ENCODE measurements at regions not wholly inside any gene's neighbourhood (a gene's known extent, or its start where the extent isn't known, plus 50 kb on each side); places are given as distances from the start of the nearest gene placed in this dataset.

DNA sequence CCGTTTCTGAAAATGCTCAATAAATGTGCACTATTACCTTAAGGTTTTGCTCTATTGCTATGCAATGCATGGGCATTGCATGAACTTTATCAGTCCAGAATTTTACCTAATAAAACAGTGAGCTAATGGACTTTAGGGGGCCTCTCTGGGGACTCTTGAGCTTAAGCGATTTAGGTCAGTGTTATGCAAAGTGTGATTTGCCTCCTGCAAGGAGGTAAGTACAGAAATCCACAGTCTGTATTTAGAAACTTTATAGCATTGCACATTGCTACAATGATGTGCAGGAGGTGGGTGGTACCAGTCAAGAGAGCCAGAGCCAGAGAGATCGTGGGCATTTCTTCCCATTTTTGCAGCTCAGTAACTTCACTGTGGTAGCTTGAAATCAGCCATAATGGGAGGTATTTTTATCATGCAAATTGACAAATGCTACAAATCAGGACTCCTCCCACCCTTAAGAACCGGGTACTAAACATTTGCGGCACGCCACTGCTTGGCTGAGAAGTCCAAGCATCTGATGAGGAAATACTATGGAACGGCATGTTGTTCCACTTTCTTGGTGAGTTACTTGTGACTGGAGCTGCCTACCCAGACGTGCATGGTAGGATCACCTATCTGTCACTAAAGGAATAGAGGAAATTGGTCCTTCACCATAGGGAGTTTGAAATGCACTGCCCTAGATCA, 174.6 kb upstream of the PGRMC2 start:
- Mint-ChIP-seq H3K36me3 (no peaks in the 10 kb centered on the region), H3K4me3 (no peak overlapping the region), H3K9me3 (peaks cover 0 to 4% (median 0%) of the 10 kb centered on the region in 7 donors), H3K27ac (no peak overlapping the region), H3K4me1 (no peaks in the 10 kb centered on the region), H3K27me3 (no peaks in the 10 kb centered on the region)
- Histone ChIP-seq H3K27me3 (ENCODE audit: control insufficient read depth, insufficient read depth, low read length) (no peaks in the 10 kb centered on the region), H3K4me3 (ENCODE audit: low read depth, low read length) (no peak overlapping the region), H3K9me3 (ENCODE audit: control insufficient read depth in 2 of 2, low read length in 2 of 2) (no peaks in the 10 kb centered on the region), H3K36me3 (ENCODE audit: control insufficient read depth, insufficient read depth, low read length) (no peaks in the 10 kb centered on the region), H3K27ac (ENCODE audit: insufficient read depth, low read length, poor library complexity, severe bottlenecking) (no peak overlapping the region), H3K4me1 (ENCODE audit: control insufficient read depth, insufficient read depth, low read length, poor library complexity, severe bottlenecking) (no peaks in the 10 kb centered on the region)
- ATAC-seq (ENCODE audit: low read depth in 2 of 2) (no peak), DNase-seq (no peak)

DNA sequence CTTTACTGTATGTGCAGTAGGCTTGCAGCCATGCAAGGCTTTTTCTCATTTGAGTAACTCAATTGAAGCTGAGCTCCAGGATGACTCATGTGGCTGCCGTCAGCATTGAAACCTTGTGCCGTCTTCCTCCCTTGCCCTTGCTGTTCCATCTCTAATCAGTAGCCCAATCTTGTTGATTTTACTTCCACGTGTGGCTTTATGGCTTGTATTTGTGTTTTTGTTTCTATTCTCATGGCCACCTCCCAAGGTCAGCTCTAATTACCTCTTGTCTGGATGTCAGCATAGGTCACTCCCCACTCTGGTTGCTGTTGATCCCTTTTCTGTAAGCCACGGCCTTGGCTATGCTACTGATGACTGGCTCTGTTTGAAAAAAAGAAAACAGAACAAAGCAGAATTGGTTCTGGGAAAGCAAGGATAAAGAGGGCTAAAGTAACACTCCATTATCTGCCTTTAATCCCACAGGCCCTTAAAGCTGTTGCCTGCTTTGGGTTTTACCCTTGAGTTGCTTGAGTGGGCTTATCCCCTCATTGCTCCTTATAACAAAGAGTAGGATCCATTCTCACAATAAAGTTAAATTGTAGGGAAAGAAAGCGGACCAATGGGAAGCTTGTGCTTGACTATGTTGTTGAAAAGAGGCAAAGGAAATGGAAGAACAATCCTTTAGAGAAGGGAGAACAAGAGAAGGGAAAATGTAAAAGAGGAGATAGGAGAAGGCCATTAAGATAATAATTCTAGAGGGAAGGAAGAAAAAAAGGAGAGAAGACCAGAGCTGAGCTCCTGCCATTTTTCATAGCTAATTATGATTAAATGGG, 173.9 kb upstream of the PGRMC2 start:
- no peaks in the 10 kb centered on the region for H3K9me3 Mint-ChIP-seq
- Histone ChIP-seq H3K27me3 (ENCODE audit: control insufficient read depth, insufficient read depth, low read length) (no peaks in the 10 kb centered on the region), H3K4me1 (ENCODE audit: control insufficient read depth, insufficient read depth, low read length, poor library complexity, severe bottlenecking) (no peaks in the 10 kb centered on the region), H3K9me3 (ENCODE audit: control insufficient read depth in 2 of 2, low read length in 2 of 2) (no peaks in the 10 kb centered on the region), H3K4me3 (ENCODE audit: low read depth, low read length) (no peak overlapping the region), H3K27ac (ENCODE audit: insufficient read depth, low read length, poor library complexity, severe bottlenecking) (no peak overlapping the region), H3K36me3 (ENCODE audit: control insufficient read depth, insufficient read depth, low read length) (no peaks in the 10 kb centered on the region)
- no peaks in the 10 kb centered on the region for H3K4me1 Mint-ChIP-seq
- no peak for ATAC-seq (ENCODE audit: low read depth in 2 of 2)
- H3K27ac Mint-ChIP-seq, result no peak overlapping the region
- no peak overlapping the region for H3K4me3 Mint-ChIP-seq
- H3K36me3 Mint-ChIP-seq, result no peaks in the 10 kb centered on the region
- DNase-seq, result no peak
- no peaks in the 10 kb centered on the region for H3K27me3 Mint-ChIP-seq

DNA sequence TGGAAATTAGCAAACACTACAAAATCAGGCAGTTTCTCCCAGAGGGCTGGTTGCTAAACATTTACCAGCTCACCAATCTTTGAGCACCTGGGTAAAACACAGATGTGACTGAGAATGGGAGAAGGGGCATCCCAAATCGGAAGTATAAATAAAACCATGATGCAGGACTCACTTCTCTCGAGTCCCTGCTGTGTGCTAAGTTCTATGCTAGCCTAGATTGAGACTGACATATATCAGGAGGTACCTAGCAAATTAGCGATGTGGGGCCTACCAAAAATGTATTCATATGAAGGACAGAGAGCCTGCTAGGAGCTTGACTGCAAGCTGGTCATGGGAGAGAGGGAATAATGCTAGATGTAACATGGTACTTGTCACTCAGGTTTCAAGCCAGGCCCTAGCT, 171.9 kb upstream of the PGRMC2 start:
- no peaks in the 10 kb centered on the region for H3K27me3 Mint-ChIP-seq
- Histone ChIP-seq H3K4me1 (ENCODE audit: control insufficient read depth, insufficient read depth, low read length, poor library complexity, severe bottlenecking) (no peaks in the 10 kb centered on the region), H3K36me3 (ENCODE audit: control insufficient read depth, insufficient read depth, low read length) (no peaks in the 10 kb centered on the region), H3K27me3 (ENCODE audit: control insufficient read depth, insufficient read depth, low read length) (no peaks in the 10 kb centered on the region), H3K4me3 (ENCODE audit: low read depth, low read length) (no peak overlapping the region), H3K27ac (ENCODE audit: insufficient read depth, low read length, poor library complexity, severe bottlenecking) (no peak overlapping the region), H3K9me3 (ENCODE audit: control insufficient read depth in 2 of 2, low read length in 2 of 2) (no peaks in the 10 kb centered on the region)
- peaks cover 0 to under 1% (median under 1%) of the 10 kb centered on the region in 4 donors for H3K4me1 Mint-ChIP-seq
- H3K27ac Mint-ChIP-seq, result no peak overlapping the region
- no peaks in the 10 kb centered on the region for H3K36me3 Mint-ChIP-seq
- ATAC-seq (ENCODE audit: low read depth in 2 of 2) (no peak), DNase-seq (no peak)
- H3K4me3 Mint-ChIP-seq, result no peak overlapping the region
- H3K9me3 Mint-ChIP-seq, result no peaks in the 10 kb centered on the region

DNA sequence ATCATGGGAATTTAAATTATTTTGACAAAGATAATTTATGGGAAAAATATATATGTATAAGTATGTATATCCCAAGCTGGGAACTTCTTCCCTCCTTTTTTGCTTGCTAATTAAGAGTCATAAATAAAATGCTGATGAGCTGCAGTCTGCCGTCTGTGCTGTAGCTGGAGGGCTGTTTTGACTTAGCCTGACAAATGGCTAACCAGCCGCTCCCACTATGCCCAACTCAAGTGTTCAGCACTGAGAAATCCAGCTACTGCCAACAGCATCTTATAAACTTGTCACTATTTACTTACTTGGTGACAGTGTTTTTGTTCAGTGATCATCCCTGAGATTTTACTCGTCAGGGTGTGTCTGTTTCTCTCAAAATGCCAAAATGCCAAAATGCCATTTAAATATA, 171.2 kb upstream of the PGRMC2 start:
- ATAC-seq (ENCODE audit: low read depth in 2 of 2), result no peak
- no peaks in the 10 kb centered on the region for H3K4me1 ChIP-seq (ENCODE audit: control insufficient read depth, insufficient read depth, low read length, poor library complexity, severe bottlenecking)
- Mint-ChIP-seq H3K4me3 (no peak overlapping the region), H3K9me3 (no peaks in the 10 kb centered on the region), H3K27me3 (no peaks in the 10 kb centered on the region), H3K27ac (no peak overlapping the region), H3K4me1 (peaks cover 0 to 4% (median 1%) of the 10 kb centered on the region in 4 donors), H3K36me3 (no peaks in the 10 kb centered on the region)
- H3K4me3 ChIP-seq (ENCODE audit: low read depth, low read length), result no peak overlapping the region
- no peaks in the 10 kb centered on the region for H3K36me3 ChIP-seq (ENCODE audit: control insufficient read depth, insufficient read depth, low read length)
- DNase-seq, result no peak
- H3K27me3 ChIP-seq (ENCODE audit: control insufficient read depth, insufficient read depth, low read length), result no peaks in the 10 kb centered on the region
- H3K27ac ChIP-seq (ENCODE audit: insufficient read depth, low read length, poor library complexity, severe bottlenecking), result no peak overlapping the region
- H3K9me3 ChIP-seq (ENCODE audit: control insufficient read depth in 2 of 2, low read length in 2 of 2), result no peaks in the 10 kb centered on the region

DNA sequence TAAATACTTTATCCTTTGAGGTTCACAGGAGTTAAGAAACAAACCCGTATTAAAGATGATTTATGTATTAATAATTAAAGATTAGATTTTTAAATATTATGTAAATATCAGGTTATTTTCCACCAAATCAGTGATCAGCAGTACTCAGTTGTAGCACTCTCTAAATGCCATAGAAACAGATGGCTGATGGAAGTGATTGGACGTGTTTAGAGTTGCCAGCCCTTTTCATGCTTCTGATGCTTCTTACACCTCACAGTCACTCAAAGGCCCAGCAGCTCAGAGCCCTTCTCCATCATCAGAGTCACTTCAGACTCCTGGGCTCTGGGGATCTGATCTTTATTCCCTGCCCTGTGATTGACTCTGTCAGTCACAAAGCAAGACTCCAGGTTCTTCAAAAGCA, 170.1 kb upstream of the PGRMC2 start:
- Histone ChIP-seq H3K4me3 (ENCODE audit: low read depth, low read length) (no peak overlapping the region), H3K36me3 (ENCODE audit: control insufficient read depth, insufficient read depth, low read length) (no peaks in the 10 kb centered on the region), H3K4me1 (ENCODE audit: control insufficient read depth, insufficient read depth, low read length, poor library complexity, severe bottlenecking) (no peaks in the 10 kb centered on the region), H3K27me3 (ENCODE audit: control insufficient read depth, insufficient read depth, low read length) (no peaks in the 10 kb centered on the region), H3K9me3 (ENCODE audit: control insufficient read depth in 2 of 2, low read length in 2 of 2) (no peaks in the 10 kb centered on the region), H3K27ac (ENCODE audit: insufficient read depth, low read length, poor library complexity, severe bottlenecking) (no peak overlapping the region)
- ATAC-seq (ENCODE audit: low read depth in 2 of 2) (no peak), DNase-seq (no peak)
- Mint-ChIP-seq H3K36me3 (no peaks in the 10 kb centered on the region), H3K27ac (no peak overlapping the region), H3K4me1 (peaks cover 0 to 4% (median 1%) of the 10 kb centered on the region in 4 donors), H3K9me3 (no peaks in the 10 kb centered on the region), H3K4me3 (no peak overlapping the region), H3K27me3 (no peaks in the 10 kb centered on the region)

DNA sequence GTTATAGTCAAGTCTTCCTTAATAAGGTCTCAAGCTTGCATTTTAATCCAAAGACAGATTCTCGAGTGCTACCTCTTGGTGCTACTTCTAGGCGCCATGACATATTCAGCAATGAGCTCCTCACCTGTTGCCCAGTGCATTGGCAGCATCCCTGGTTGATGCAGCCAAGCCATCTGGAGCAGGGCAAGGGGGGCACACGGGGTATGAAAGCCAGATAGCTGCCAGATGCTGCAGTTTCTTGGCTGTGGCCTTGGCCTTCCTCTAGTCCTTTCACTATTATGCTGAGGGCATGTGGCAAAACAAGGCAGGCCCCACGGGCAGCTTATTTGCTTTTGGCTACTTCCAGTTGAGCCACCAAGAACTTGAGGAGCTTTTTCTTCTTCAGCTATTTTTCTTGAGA, 168.6 kb upstream of the PGRMC2 start:
- no peak overlapping the region for H3K27ac ChIP-seq (ENCODE audit: insufficient read depth, low read length, poor library complexity, severe bottlenecking)
- DNase-seq, result no peak
- no peaks in the 10 kb centered on the region for H3K36me3 ChIP-seq (ENCODE audit: control insufficient read depth, insufficient read depth, low read length)
- no peaks in the 10 kb centered on the region for H3K4me1 ChIP-seq (ENCODE audit: control insufficient read depth, insufficient read depth, low read length, poor library complexity, severe bottlenecking)
- no peak overlapping the region for H3K27ac Mint-ChIP-seq
- H3K36me3 Mint-ChIP-seq, result no peaks in the 10 kb centered on the region
- H3K9me3 ChIP-seq (ENCODE audit: control insufficient read depth in 2 of 2, low read length in 2 of 2), result no peaks in the 10 kb centered on the region
- H3K27me3 Mint-ChIP-seq, result no peaks in the 10 kb centered on the region
- H3K9me3 Mint-ChIP-seq, result no peaks in the 10 kb centered on the region
- ATAC-seq (ENCODE audit: low read depth in 2 of 2), result no peak
- peaks cover 0 to 4% (median 1%) of the 10 kb centered on the region in 4 donors for H3K4me1 Mint-ChIP-seq
- no peak overlapping the region for H3K4me3 ChIP-seq (ENCODE audit: low read depth, low read length)
- H3K4me3 Mint-ChIP-seq, result no peak overlapping the region
- no peaks in the 10 kb centered on the region for H3K27me3 ChIP-seq (ENCODE audit: control insufficient read depth, insufficient read depth, low read length)

DNA sequence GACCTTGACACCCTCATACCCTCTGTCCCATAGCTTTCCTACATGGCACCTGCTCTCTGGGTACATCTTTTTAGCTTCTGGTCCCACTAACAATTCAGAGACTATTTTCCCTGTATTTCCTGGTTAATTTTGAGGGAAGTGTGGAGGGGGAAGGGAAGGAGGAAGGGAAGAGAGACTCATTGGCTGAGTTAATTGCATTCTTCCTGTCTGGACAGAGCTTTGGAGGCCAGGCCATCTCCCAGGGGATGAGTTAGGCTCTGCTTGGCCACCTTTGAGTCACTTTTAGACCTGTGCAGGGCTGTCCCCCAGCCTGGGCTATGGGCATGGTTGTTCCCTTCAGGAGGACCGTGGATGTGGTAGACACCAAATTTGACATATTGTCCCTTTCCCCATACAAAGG, 167.9 kb upstream of the PGRMC2 start:
- Mint-ChIP-seq H3K4me1 (peaks cover 0 to 4% (median 1%) of the 10 kb centered on the region in 4 donors), H3K36me3 (no peaks in the 10 kb centered on the region), H3K4me3 (no peak overlapping the region), H3K9me3 (no peaks in the 10 kb centered on the region), H3K27ac (no peak overlapping the region), H3K27me3 (no peaks in the 10 kb centered on the region)
- Histone ChIP-seq H3K4me1 (ENCODE audit: control insufficient read depth, insufficient read depth, low read length, poor library complexity, severe bottlenecking) (no peaks in the 10 kb centered on the region), H3K27me3 (ENCODE audit: control insufficient read depth, insufficient read depth, low read length) (no peaks in the 10 kb centered on the region), H3K27ac (ENCODE audit: insufficient read depth, low read length, poor library complexity, severe bottlenecking) (no peak overlapping the region), H3K36me3 (ENCODE audit: control insufficient read depth, insufficient read depth, low read length) (no peaks in the 10 kb centered on the region), H3K9me3 (ENCODE audit: control insufficient read depth in 2 of 2, low read length in 2 of 2) (no peaks in the 10 kb centered on the region), H3K4me3 (ENCODE audit: low read depth, low read length) (no peak overlapping the region)
- ATAC-seq (ENCODE audit: low read depth in 2 of 2) (no peak), DNase-seq (no peak)

DNA sequence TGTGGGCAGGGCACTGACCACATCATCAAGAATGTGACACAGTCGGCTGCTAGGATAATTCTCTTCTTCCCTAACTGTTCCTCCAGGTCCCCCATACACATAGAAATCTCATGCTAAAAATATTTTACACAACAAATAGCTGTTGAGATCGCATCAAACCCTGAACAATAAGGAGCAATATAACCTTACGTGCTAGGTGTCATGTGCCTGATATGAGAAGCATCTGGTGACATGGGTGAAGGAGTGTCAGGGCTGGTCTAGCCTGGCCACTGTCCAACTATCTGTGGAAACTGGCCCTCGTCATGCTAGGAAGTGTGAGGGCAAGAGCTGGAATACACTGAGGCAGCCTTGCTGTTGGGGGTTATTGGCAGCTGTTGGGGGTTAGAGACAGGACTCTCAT, 167.3 kb upstream of the PGRMC2 start:
- H3K4me1 ChIP-seq (ENCODE audit: control insufficient read depth, insufficient read depth, low read length, poor library complexity, severe bottlenecking), result no peaks in the 10 kb centered on the region
- no peak overlapping the region for H3K4me3 ChIP-seq (ENCODE audit: low read depth, low read length)
- H3K4me3 Mint-ChIP-seq, result no peak overlapping the region
- H3K36me3 Mint-ChIP-seq, result no peaks in the 10 kb centered on the region
- no peak for ATAC-seq (ENCODE audit: low read depth in 2 of 2)
- H3K27ac ChIP-seq (ENCODE audit: insufficient read depth, low read length, poor library complexity, severe bottlenecking), result no peak overlapping the region
- no peaks in the 10 kb centered on the region for H3K36me3 ChIP-seq (ENCODE audit: control insufficient read depth, insufficient read depth, low read length)
- H3K27me3 ChIP-seq (ENCODE audit: control insufficient read depth, insufficient read depth, low read length), result no peaks in the 10 kb centered on the region
- no peaks in the 10 kb centered on the region for H3K9me3 ChIP-seq (ENCODE audit: control insufficient read depth in 2 of 2, low read length in 2 of 2)
- H3K9me3 Mint-ChIP-seq, result no peaks in the 10 kb centered on the region
- no peaks in the 10 kb centered on the region for H3K27me3 Mint-ChIP-seq
- peaks cover 0 to 4% (median 1%) of the 10 kb centered on the region in 4 donors for H3K4me1 Mint-ChIP-seq
- no peak overlapping the region for H3K27ac Mint-ChIP-seq
- no peak for DNase-seq

All from CD4-positive, CD25-positive, alpha-beta regulatory T cell (primary cell).